ENCODE measurements at regions not wholly inside any gene's neighbourhood (a gene's known extent, or its start where the extent isn't known, plus 50 kb on each side); places are given as distances from the start of the nearest gene placed in this dataset.

GRCh38 chr3:194784361-194784760, 98.7 kb downstream of the FAM43A start:
- Histone ChIP-seq H3K4me3 (ENCODE audit: low read depth in 2 of 2, low read length in 2 of 2) (no peak overlapping the region), H3K4me1 (ENCODE audit: control insufficient read depth, insufficient read depth, low read length) (no peaks in the 10 kb centered on the region), H3K36me3 (ENCODE audit: control insufficient read depth, insufficient read depth, low read length) (no peaks in the 10 kb centered on the region), H3K27ac (ENCODE audit: low read length) (no peak overlapping the region), H3K27me3 (ENCODE audit: control insufficient read depth, insufficient read depth, low read length) (no peaks in the 10 kb centered on the region), H3K9me3 (ENCODE audit: control insufficient read depth, insufficient read depth, low read depth, low read length) (no peaks in the 10 kb centered on the region)
- no TSS peak for BruUV-seq (replicated peaks)
- TF ChIP-seq POLR2AphosphoS5 (IDR thresholded peaks at IDR 0.05; ENCODE audit: low read depth, low read length) (no peak), TCF7L2 (IDR thresholded peaks at IDR 0.05; ENCODE audit: low read depth, low read length) (no peak), SIN3A (IDR thresholded peaks at IDR 0.05; ENCODE audit: borderline replicate concordance, insufficient read depth, low read depth, low read length) (no peak)
- TF ChIP-seq, protein P1, sequence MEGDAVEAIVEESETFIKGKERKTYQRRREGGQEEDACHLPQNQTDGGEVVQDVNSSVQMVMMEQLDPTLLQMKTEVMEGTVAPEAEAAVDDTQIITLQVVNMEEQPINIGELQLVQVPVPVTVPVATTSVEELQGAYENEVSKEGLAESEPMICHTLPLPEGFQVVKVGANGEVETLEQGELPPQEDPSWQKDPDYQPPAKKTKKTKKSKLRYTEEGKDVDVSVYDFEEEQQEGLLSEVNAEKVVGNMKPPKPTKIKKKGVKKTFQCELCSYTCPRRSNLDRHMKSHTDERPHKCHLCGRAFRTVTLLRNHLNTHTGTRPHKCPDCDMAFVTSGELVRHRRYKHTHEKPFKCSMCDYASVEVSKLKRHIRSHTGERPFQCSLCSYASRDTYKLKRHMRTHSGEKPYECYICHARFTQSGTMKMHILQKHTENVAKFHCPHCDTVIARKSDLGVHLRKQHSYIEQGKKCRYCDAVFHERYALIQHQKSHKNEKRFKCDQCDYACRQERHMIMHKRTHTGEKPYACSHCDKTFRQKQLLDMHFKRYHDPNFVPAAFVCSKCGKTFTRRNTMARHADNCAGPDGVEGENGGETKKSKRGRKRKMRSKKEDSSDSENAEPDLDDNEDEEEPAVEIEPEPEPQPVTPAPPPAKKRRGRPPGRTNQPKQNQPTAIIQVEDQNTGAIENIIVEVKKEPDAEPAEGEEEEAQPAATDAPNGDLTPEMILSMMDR (IDR thresholded peaks at IDR 0.05), result no peak
- TF ChIP-seq, protein P2, sequence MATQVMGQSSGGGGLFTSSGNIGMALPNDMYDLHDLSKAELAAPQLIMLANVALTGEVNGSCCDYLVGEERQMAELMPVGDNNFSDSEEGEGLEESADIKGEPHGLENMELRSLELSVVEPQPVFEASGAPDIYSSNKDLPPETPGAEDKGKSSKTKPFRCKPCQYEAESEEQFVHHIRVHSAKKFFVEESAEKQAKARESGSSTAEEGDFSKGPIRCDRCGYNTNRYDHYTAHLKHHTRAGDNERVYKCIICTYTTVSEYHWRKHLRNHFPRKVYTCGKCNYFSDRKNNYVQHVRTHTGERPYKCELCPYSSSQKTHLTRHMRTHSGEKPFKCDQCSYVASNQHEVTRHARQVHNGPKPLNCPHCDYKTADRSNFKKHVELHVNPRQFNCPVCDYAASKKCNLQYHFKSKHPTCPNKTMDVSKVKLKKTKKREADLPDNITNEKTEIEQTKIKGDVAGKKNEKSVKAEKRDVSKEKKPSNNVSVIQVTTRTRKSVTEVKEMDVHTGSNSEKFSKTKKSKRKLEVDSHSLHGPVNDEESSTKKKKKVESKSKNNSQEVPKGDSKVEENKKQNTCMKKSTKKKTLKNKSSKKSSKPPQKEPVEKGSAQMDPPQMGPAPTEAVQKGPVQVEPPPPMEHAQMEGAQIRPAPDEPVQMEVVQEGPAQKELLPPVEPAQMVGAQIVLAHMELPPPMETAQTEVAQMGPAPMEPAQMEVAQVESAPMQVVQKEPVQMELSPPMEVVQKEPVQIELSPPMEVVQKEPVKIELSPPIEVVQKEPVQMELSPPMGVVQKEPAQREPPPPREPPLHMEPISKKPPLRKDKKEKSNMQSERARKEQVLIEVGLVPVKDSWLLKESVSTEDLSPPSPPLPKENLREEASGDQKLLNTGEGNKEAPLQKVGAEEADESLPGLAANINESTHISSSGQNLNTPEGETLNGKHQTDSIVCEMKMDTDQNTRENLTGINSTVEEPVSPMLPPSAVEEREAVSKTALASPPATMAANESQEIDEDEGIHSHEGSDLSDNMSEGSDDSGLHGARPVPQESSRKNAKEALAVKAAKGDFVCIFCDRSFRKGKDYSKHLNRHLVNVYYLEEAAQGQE (IDR thresholded peaks at IDR 0.05; ENCODE audit: insufficient read depth in 1 of 2, low read depth in 2 of 2, low read length in 1 of 2), result no peak
- ATAC-seq (no peak), DNase-seq (ENCODE audit: low read depth, low spot score) (no peak)
- in situ Hi-C loops (cut with HindIII; ENCODE audit: low pct_unique_long_range_greater_than_20kb, low sequenced_read_pairs), result no loop called here
- POLR2A ChIA-PET, result no interaction called here
- CTCF ChIA-PET, result interaction anchor here (0.6 kb wide), 1 partner anchor 45 kb away, joined by 5 read pairs; no protein-coding TSS in a partner anchor
- intact Hi-C loops (cut with micrococcal nuclease; ENCODE audit: unreplicated experiment), result no loop called here

- no peak for ATAC-seq
- in situ Hi-C loops (cut with HindIII; ENCODE audit: low pct_unique_long_range_greater_than_20kb, low sequenced_read_pairs), result no loop called here
- CTCF ChIA-PET, result no interaction called here
Measured at GRCh38 chr3:194785315-194785714, 99.6 kb downstream of the FAM43A start.

More at GRCh38 chr3:194785315-194785714, 99.6 kb downstream of the FAM43A start:
- DNase-seq (ENCODE audit: low read depth, low spot score), result no peak
- Histone ChIP-seq H3K27ac (ENCODE audit: low read length) (no peak overlapping the region), H3K36me3 (ENCODE audit: control insufficient read depth, insufficient read depth, low read length) (no peaks in the 10 kb centered on the region), H3K9me3 (ENCODE audit: control insufficient read depth, insufficient read depth, low read depth, low read length) (no peaks in the 10 kb centered on the region), H3K27me3 (ENCODE audit: control insufficient read depth, insufficient read depth, low read length) (no peaks in the 10 kb centered on the region), H3K4me1 (ENCODE audit: control insufficient read depth, insufficient read depth, low read length) (no peaks in the 10 kb centered on the region), H3K4me3 (ENCODE audit: low read depth in 2 of 2, low read length in 2 of 2) (no peak overlapping the region)
- no TSS peak for BruUV-seq (replicated peaks)
- TF ChIP-seq, protein P2 (IDR thresholded peaks at IDR 0.05; ENCODE audit: insufficient read depth in 1 of 2, low read depth in 2 of 2, low read length in 1 of 2), result no peak
- TF ChIP-seq, protein P1 (IDR thresholded peaks at IDR 0.05), result no peak
- intact Hi-C loops (cut with micrococcal nuclease; ENCODE audit: unreplicated experiment), result loop anchor here (5.0 kb wide), 1 partner anchor 78 kb away; no protein-coding TSS in a partner anchor
- POLR2A ChIA-PET, result no interaction called here

Data from Panc1 (cell line).